NK-92 treated with Interleukin-12 subunit alpha and Interleukin-12 subunit beta, amount 100 ng/mL, for 24 hours (cell line): ENCODE measurements at regions not wholly inside any gene's neighbourhood (a gene's known extent, or its start where the extent isn't known, plus 50 kb on each side); places are given as distances from the start of the nearest gene placed in this dataset.

Source experiments
- DNase-seq: peaks from one replicate; lab custom pipeline; 2025; lab: John Stamatoyannopoulos, UW

- no peak for DNase-seq
Observed at GRCh38 chrX:45743906-45744625, 543.4 kb upstream of the DIPK2B start.

GRCh38 chrX:45743081-45743533 is 542.4 kb upstream of the DIPK2B start:
- no peak for DNase-seq

GRCh38 chrX:45740291-45740690 is 539.6 kb upstream of the DIPK2B start:
- DNase-seq = no peak

- no peak for DNase-seq
Observed at GRCh38 chrX:45735571-45735970, 534.9 kb upstream of the DIPK2B start.

GRCh38 chrX:45731448-45731847 is 530.8 kb upstream of the DIPK2B start:
- DNase-seq = no peak

- DNase-seq = no peak
Observed at GRCh38 chrX:45727761-45728160, 527.1 kb upstream of the DIPK2B start.

GRCh38 chrX:45722471-45722870 is 521.8 kb upstream of the DIPK2B start:
- DNase-seq = no peak

GRCh38 chrX:45719751-45720501 is 519.2 kb upstream of the DIPK2B start:
- no peak for DNase-seq

- DNase-seq = no peak
Observed at GRCh38 chrX:45718676-45719075, 518.0 kb upstream of the DIPK2B start.

GRCh38 chrX:45716750-45717149 is 516.1 kb upstream of the DIPK2B start:
- no peak for DNase-seq

GRCh38 chrX:45715748-45716147 is 515.1 kb upstream of the DIPK2B start:
- DNase-seq = no peak

- DNase-seq = no peak
Observed at GRCh38 chrX:45714866-45715265, 514.2 kb upstream of the DIPK2B start.

GRCh38 chrX:45712067-45712466 is 511.4 kb upstream of the DIPK2B start:
- DNase-seq = no peak

GRCh38 chrX:45711231-45711630 is 510.6 kb upstream of the DIPK2B start:
- no peak for DNase-seq

GRCh38 chrX:45710081-45710801 is 509.6 kb upstream of the DIPK2B start:
- DNase-seq = no peak

- no peak for DNase-seq
Observed at GRCh38 chrX:45709381-45709780, 508.7 kb upstream of the DIPK2B start.

GRCh38 chrX:45699158-45699557 is 498.5 kb upstream of the DIPK2B start:
- no peak for DNase-seq

GRCh38 chrX:45697591-45697990 is 496.9 kb upstream of the DIPK2B start:
- no peak for DNase-seq

- no peak for DNase-seq
Observed at GRCh38 chrX:45696736-45697135, 496.1 kb upstream of the DIPK2B start.

GRCh38 chrX:45689971-45690370 is 489.3 kb upstream of the DIPK2B start:
- no peak for DNase-seq

- DNase-seq = no peak
Observed at GRCh38 chrX:45683914-45684313, 483.2 kb upstream of the DIPK2B start.

- DNase-seq = no peak
Observed at GRCh38 chrX:45681891-45682290, 481.2 kb upstream of the DIPK2B start.
